22Rv1 (cell line): ENCODE measurements at regions not wholly inside any gene's neighbourhood (a gene's known extent, or its start where the extent isn't known, plus 50 kb on each side); places are given as distances from the start of the nearest gene placed in this dataset.

Experiments
- ZFX ChIP-seq: fragments of 450-650 bp; IDR thresholded peaks from 2 replicates; pipeline ENCODE4 v1.6.1; 2017; ENCODE audit warnings: antibody characterized with exemption, borderline replicate concordance
- TF ChIP-seq, protein P1 (sequence below): fragments of 450-650 bp; IDR thresholded peaks from 2 replicates; pipeline ENCODE4 v1.5.1; 2017; ENCODE audit warnings: mild to moderate bottlenecking

DNA sequence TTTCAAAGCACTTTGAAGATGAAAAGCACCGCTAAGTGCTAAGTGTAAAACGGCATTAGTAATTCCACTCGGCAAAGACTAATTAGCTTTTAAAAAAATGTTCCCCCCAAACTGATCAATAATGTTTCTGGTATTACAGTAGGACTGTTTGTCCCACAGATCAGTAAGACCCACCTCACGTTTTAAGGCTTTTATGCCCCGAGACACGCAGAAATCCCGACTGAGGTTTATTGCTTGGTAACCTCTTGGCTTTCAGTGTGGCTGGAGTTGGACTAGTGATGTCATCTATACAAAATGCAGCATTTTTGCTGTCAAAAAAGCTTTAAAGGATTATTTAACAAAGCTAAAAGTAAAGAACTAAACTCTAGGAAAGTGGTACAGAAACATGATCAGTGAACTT is 414.6 kb upstream of the PSMD7 start:
- TF ChIP-seq, protein P1, sequence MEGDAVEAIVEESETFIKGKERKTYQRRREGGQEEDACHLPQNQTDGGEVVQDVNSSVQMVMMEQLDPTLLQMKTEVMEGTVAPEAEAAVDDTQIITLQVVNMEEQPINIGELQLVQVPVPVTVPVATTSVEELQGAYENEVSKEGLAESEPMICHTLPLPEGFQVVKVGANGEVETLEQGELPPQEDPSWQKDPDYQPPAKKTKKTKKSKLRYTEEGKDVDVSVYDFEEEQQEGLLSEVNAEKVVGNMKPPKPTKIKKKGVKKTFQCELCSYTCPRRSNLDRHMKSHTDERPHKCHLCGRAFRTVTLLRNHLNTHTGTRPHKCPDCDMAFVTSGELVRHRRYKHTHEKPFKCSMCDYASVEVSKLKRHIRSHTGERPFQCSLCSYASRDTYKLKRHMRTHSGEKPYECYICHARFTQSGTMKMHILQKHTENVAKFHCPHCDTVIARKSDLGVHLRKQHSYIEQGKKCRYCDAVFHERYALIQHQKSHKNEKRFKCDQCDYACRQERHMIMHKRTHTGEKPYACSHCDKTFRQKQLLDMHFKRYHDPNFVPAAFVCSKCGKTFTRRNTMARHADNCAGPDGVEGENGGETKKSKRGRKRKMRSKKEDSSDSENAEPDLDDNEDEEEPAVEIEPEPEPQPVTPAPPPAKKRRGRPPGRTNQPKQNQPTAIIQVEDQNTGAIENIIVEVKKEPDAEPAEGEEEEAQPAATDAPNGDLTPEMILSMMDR, result no peak
- no peak for TF ChIP-seq ZFX
